Kidney (tissue), 13 donors: ENCODE measurements at regions not wholly inside any gene's neighbourhood (a gene's known extent, or its start where the extent isn't known, plus 50 kb on each side); places are given as distances from the start of the nearest gene placed in this dataset.

Source experiments
- DNase-seq, 5 donors: peaks; one replicate each; pipeline ENCODE4 v3.0.0-alpha.2; 2013 to 2020
- FAIRE-seq: peaks from 2 replicates; lab custom pipeline; 2012; peaks lifted over from hg19 to GRCh38; lab: Jason Lieb, UNC
- H3K27ac ChIP-seq, 2 donors: one replicate each; pipeline ENCODE4 v1.7.0; 2013; ENCODE audit warnings: low read depth in 2 of 2, low read length in 2 of 2, inconsistent platforms in 1 of 2
- H3K27me3 ChIP-seq: one replicate; pipeline ENCODE4 v1.7.1; 2013; ENCODE audit warnings: low read length, inconsistent platforms; ENCODE audit not compliant: control insufficient read depth, insufficient read depth
- H3K36me3 ChIP-seq, 3 donors: one replicate each; pipeline versions ENCODE4 v1.7.0 to v1.7.1; 2013; ENCODE audit warnings: low read length in 3 of 3, control low read depth in 1 of 3, inconsistent platforms in 1 of 3; ENCODE audit not compliant: insufficient read depth in 3 of 3, control insufficient read depth in 2 of 3
- H3K4me1 ChIP-seq, 3 donors: one replicate each; pipeline versions ENCODE4 v1.7.0 to v1.7.1; 2013; ENCODE audit warnings: low read length in 3 of 3, inconsistent platforms in 1 of 3, low read depth in 1 of 3; ENCODE audit not compliant: control insufficient read depth in 2 of 3, insufficient read depth in 2 of 3
- H3K4me3 ChIP-seq, 3 donors: one replicate each; pipeline versions ENCODE4 v1.7.0 to v1.8.1; 2013; ENCODE audit warnings: low read length in 3 of 3, control low read depth in 1 of 3, inconsistent platforms in 1 of 3
- H3K9ac ChIP-seq, 3 donors: one replicate each; pipeline versions ENCODE4 v1.7.0 to v1.7.1; 2013; ENCODE audit warnings: low read length in 3 of 3, control low read depth in 1 of 3, inconsistent platforms in 1 of 3
- H3K9me3 ChIP-seq, 3 donors: one replicate each; pipeline versions ENCODE4 v1.7.0 to v1.7.1; 2013; ENCODE audit warnings: low read length in 3 of 3, control low read depth in 1 of 3, inconsistent platforms in 1 of 3; ENCODE audit not compliant: control insufficient read depth in 2 of 3, insufficient read depth in 1 of 3
- CTCF ChIP-seq: IDR thresholded peaks from 3 replicates; pipeline ENCODE4 v1.5.1; 2012; ENCODE audit warnings: mild to moderate bottlenecking, moderate library complexity, borderline replicate concordance; ENCODE audit not compliant: insufficient read depth; ENCODE audit errors: extremely low read depth
- intact Hi-C: fragments of 100-400 bp; cut with DNase I; formaldehyde crosslinking; loops from one replicate; pipeline ENCODE4 v1.11.1; 2022
- donor health status: control.
- donor health status: control.
- donor health status: control.
- donor health status: control.
- donor health status: control.
- donor health status: DM: yes; HTN: yes; CAD: no.
- donor health status: Normal renal cell carcinoma (clear cell type).

DNA sequence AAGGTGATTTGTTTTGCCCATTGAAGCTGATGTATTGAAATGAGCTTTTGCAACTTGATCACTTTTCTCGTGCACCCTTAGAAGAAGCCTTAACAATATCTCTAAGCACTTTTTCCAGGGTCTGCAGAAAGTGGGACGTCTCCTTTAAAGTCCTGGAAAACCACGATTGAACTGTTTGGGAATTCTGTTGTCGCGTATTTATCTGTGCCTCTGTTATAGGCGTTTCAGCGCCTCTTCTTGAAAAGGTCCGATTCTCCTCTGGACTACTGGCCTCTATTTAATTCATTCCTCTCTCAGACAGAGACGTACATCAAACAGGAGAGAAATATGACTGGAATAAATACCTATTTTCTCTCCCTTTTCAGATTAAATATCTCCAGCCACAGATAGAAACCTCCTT is 262.4 kb upstream of the PSMD7 start:
- Histone ChIP-seq H3K27ac (no peak overlapping the region), H3K9ac (no peak overlapping the region), H3K36me3 (no peaks in the 10 kb centered on the region), H3K9me3 (no peaks in the 10 kb centered on the region), H3K27me3 (no peaks in the 10 kb centered on the region), H3K4me1 (no peaks in the 10 kb centered on the region), H3K4me3 (no peak overlapping the region)
- FAIRE-seq = no peak
- DNase-seq = no peak
- intact Hi-C loops = no loop called here
- TF ChIP-seq CTCF = no peak

- no peaks in the 10 kb centered on the region for H3K27me3 ChIP-seq
- no peak for TF ChIP-seq CTCF
- intact Hi-C loops = no loop called here
- H3K4me3 ChIP-seq = no peak overlapping the region
- H3K4me1 ChIP-seq = no peaks in the 10 kb centered on the region
- H3K9ac ChIP-seq = no peak overlapping the region
- H3K27ac ChIP-seq = no peak overlapping the region
- H3K36me3 ChIP-seq = no peaks in the 10 kb centered on the region
- no peaks in the 10 kb centered on the region for H3K9me3 ChIP-seq
- no peak for FAIRE-seq
- DNase-seq = peak in 1 of 5 donors; percentile 13
Observed at GRCh38 chr16:74033441-74033995, 263.1 kb upstream of the PSMD7 start.

DNA sequence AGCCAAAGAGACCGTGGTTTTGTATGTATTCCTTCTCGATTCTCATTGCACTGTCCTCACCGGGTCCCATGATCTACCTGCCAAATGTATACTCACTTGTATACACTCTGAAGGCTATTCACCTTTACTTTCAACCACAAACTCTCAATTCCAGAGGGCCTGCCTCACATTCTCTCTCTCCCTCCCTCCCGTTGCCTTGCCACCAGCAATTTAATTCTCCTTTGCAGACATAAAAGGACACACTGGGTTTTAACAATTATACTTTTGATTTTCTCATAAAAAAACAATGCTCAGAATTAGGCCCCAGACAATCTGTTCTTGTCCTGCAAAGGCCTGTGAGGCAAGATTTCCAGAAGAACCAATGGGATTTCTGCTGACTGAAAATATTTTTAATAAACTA is 265.1 kb upstream of the PSMD7 start:
- H3K4me3 ChIP-seq = no peak overlapping the region
- DNase-seq (no peak), FAIRE-seq (no peak)
- H3K27me3 ChIP-seq = no peaks in the 10 kb centered on the region
- intact Hi-C loops = no loop called here
- no peak for TF ChIP-seq CTCF
- H3K27ac ChIP-seq = no peak overlapping the region
- no peaks in the 10 kb centered on the region for H3K36me3 ChIP-seq
- H3K4me1 ChIP-seq = no peaks in the 10 kb centered on the region
- no peak overlapping the region for H3K9ac ChIP-seq
- H3K9me3 ChIP-seq = no peaks in the 10 kb centered on the region
